Bronchial epithelial cell (primary cell): ENCODE measurements at regions not wholly inside any gene's neighbourhood (a gene's known extent, or its start where the extent isn't known, plus 50 kb on each side); places are given as distances from the start of the nearest gene placed in this dataset.
A peak's percentile ranks its signal among the peaks of the same experiment; 100 is the strongest.

Experiments
- DNase-seq: peaks from one replicate; pipeline ENCODE4 v3.0.0-alpha.2; 2010; ENCODE audit warnings: low read depth
- FAIRE-seq: peaks from 2 replicates; lab custom pipeline; 2011; peaks lifted over from hg19 to GRCh38; lab: Jason Lieb, UNC
- H3K27me3 ChIP-seq: 2 replicates; pipeline ENCODE4 v1.5.1; 2011; ENCODE audit warnings: low read length; ENCODE audit not compliant: control insufficient read depth, insufficient read depth
- H3K36me3 ChIP-seq: 2 replicates; pipeline ENCODE4 v1.5.1; 2011; ENCODE audit warnings: low read length; ENCODE audit not compliant: control insufficient read depth, insufficient read depth
- H3K4me3 ChIP-seq: 2 replicates; pipeline ENCODE4 v1.5.1; 2011; ENCODE audit warnings: mild to moderate bottlenecking, low read depth, low read length, control low read depth
- TF ChIP-seq, protein P1 (sequence below): IDR thresholded peaks from 2 replicates; pipeline ENCODE4 v1.5.1; 2011; ENCODE audit warnings: mild to moderate bottlenecking, moderate library complexity, low read length, control low read depth, inconsistent platforms; ENCODE audit not compliant: insufficient read depth, severe bottlenecking

DNA sequence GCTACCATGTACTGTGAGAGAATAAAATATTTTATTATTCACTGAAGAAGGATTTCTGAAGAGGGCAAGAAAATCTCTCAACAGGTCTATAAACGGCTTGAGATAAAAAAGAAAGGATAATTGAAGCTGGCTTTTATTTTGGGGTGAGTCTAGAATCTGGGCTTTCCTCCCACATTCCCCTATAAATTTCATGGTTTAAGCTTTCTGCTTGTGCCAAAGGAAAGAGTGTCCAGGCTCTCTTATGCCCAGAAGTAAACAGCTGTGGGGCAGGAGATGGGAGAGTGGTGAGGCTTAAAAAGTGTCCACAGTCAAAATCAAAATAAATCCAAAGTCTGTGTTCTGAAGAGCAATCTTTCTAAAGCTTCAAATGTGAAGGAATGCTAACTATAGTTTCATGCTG lies 942.2 kb upstream of the MIR17HG start:
- Histone ChIP-seq H3K27me3 (no peaks in the 10 kb centered on the region), H3K4me3 (no peak overlapping the region), H3K36me3 (no peaks in the 10 kb centered on the region)
- no peak for FAIRE-seq
- no peak for DNase-seq
- TF ChIP-seq, protein P1, sequence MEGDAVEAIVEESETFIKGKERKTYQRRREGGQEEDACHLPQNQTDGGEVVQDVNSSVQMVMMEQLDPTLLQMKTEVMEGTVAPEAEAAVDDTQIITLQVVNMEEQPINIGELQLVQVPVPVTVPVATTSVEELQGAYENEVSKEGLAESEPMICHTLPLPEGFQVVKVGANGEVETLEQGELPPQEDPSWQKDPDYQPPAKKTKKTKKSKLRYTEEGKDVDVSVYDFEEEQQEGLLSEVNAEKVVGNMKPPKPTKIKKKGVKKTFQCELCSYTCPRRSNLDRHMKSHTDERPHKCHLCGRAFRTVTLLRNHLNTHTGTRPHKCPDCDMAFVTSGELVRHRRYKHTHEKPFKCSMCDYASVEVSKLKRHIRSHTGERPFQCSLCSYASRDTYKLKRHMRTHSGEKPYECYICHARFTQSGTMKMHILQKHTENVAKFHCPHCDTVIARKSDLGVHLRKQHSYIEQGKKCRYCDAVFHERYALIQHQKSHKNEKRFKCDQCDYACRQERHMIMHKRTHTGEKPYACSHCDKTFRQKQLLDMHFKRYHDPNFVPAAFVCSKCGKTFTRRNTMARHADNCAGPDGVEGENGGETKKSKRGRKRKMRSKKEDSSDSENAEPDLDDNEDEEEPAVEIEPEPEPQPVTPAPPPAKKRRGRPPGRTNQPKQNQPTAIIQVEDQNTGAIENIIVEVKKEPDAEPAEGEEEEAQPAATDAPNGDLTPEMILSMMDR = no peak

DNA sequence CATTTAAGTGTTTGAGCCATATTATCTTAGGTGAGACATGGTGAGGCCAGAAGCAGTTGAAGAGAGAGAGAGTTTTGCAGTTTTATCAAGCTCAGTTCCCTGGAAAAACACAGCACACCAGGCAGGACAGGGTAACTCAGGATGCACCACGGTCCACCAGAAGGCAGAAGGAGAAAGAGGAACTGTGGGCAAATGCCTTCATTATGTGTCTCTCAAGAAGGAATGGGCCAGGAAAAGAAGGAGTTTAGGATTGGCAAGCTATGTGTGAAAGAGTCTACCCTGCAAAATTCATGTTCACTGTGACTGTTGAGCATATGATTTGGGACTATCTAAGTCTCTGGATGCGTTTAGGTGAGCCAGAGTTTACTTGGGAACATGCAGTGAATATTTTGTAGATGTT lies 934.5 kb upstream of the MIR17HG start:
- no peak overlapping the region for H3K4me3 ChIP-seq
- H3K27me3 ChIP-seq = no peaks in the 10 kb centered on the region
- no peak for FAIRE-seq
- TF ChIP-seq, protein P1 = no peak
- no peak for DNase-seq
- H3K36me3 ChIP-seq = no peaks in the 10 kb centered on the region

DNA sequence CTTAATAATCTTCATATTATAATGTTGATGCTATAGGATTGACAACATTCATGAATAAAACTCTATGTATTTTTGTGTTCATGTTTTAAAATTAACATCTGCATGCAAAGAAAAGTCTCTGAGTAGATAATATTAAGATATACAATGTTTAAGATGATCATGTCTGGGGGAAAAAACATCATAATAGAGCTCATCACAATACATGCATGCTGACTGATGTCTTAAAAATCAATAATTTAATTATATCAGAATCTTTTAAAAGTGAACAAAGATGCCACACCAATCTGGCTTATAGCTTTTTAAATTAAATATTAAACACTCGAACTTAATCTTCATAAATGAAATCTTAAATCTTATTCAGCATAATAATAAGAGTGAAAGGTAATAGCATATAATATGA lies 933.9 kb upstream of the MIR17HG start:
- DNase-seq (no peak), FAIRE-seq (no peak)
- no peaks in the 10 kb centered on the region for H3K36me3 ChIP-seq
- no peaks in the 10 kb centered on the region for H3K27me3 ChIP-seq
- H3K4me3 ChIP-seq = no peak overlapping the region
- TF ChIP-seq, protein P1 = no peak

DNA sequence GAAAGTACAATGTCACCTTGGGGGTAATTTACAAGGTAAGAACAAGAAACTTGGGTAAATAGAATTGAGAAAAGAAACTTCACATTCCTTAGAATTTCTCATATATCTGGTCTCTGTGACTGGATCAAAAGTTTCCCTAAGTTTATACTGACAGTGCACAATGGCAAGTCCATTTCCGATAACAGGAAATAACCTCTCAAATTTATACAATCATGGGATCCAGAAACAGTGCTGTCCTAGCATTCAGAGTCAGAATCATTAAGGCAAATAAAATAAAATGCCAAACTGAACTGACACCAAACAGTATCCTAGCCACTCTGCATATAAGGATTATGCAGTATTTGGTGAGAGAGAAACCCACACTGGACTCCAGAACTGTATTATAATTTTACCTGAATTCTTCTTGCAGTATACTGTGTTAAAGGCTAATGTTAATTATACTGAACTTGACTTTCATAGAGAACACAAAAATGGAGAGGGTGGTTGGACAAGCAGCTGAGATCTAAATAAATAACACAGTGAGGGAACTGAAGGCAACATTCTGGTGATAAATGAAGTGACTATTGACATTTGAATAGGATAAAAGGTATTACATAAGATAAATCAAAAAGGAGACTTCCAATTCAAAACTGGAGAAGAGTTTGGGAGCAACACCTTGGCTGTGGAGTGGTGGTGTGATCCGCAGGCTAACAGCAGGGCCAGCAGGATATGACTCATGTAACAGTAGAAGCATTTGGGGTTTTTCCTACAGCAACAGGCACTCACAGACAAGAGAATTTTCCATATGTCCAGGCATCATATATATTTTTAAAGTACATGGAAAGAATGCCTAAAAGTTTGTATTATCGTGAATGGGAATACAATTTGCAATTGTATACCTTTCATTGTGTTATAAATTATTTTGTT lies 932.5 kb upstream of the MIR17HG start:
- DNase-seq (peak; percentile 78), FAIRE-seq (no peak)
- no peaks in the 10 kb centered on the region for H3K36me3 ChIP-seq
- TF ChIP-seq, protein P1 = no peak
- H3K27me3 ChIP-seq = no peaks in the 10 kb centered on the region
- H3K4me3 ChIP-seq = no peak overlapping the region

DNA sequence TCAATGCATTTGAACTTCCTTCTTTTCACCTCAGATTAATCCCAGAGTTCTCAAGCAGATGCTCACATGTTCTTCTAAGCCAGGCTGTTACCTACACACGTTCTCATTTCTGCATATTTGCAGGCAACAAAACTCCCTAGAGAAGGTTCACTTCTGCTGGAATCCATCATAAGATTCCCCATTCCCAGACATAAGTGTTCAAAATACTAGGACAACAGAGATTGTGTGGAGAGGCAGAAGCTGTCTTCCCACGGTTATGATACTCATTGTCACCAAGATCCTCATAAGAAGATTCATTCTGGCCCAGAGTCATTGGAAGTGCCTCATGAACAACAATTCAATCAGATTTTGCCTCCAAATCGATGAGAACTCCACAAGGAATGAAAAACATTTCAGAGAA lies 931.6 kb upstream of the MIR17HG start:
- H3K27me3 ChIP-seq = no peaks in the 10 kb centered on the region
- no peak for FAIRE-seq
- DNase-seq = no peak
- TF ChIP-seq, protein P1 = no peak
- H3K4me3 ChIP-seq = no peak overlapping the region
- no peaks in the 10 kb centered on the region for H3K36me3 ChIP-seq
